Colonic mucosa (tissue), 4 donors: ENCODE measurements at regions not wholly inside any gene's neighbourhood (a gene's known extent, or its start where the extent isn't known, plus 50 kb on each side); places are given as distances from the start of the nearest gene placed in this dataset.

ENCODE experiments used
- DNase-seq: peaks from one replicate; pipeline ENCODE4 v3.0.0-alpha.2; 2020
- H3K27ac ChIP-seq: fragments of 200-600 bp; one replicate; pipeline ENCODE4 v1.8.0; 2021
- H3K27me3 ChIP-seq: fragments of 200-600 bp; one replicate; pipeline ENCODE4 v1.8.0; 2021
- H3K36me3 ChIP-seq: fragments of 200-600 bp; one replicate; pipeline ENCODE4 v1.8.0; 2021
- H3K4me1 ChIP-seq: fragments of 200-600 bp; one replicate; pipeline ENCODE4 v1.8.0; 2021; ENCODE audit warnings: mild to moderate bottlenecking
- H3K4me3 ChIP-seq: fragments of 200-600 bp; one replicate; pipeline ENCODE4 v1.8.0; 2021
- H3K9ac ChIP-seq, 2 donors: one replicate each; pipeline ENCODE4 v1.7.0; 2013; ENCODE audit warnings: control low read depth in 2 of 2, low read depth in 2 of 2, low read length in 2 of 2
- H3K9me3 ChIP-seq: fragments of 200-600 bp; one replicate; pipeline ENCODE4 v1.8.0; 2021
- CTCF ChIP-seq: fragments of 200-600 bp; IDR thresholded peaks from one replicate; pipeline ENCODE4 v1.8.0; 2022; ENCODE audit warnings: antibody characterized with exemption, mild to moderate bottlenecking
- intact Hi-C: fragments of 100-400 bp; cut with DNase I; formaldehyde crosslinking; loops from one replicate; pipeline ENCODE4 v1.14.1; 2022
- donor health status: healthy.
- donor health status: DM: no; HTN: no; CAD: no.
- donor health status: DM: no; HTN: no; CAD: no.

GRCh38 chr5:1669276-1670155, 130.1 kb downstream of the MRPL36 start:
- no peak overlapping the region for H3K9ac ChIP-seq
- H3K4me3 ChIP-seq: no peak overlapping the region
- intact Hi-C loops: no loop called here
- H3K27me3 ChIP-seq: peaks cover 26% of the 10 kb centered on the region
- H3K4me1 ChIP-seq: no peaks in the 10 kb centered on the region
- no peak for DNase-seq
- H3K36me3 ChIP-seq: no peaks in the 10 kb centered on the region
- H3K27ac ChIP-seq: no peak overlapping the region
- no peak for TF ChIP-seq CTCF
- no peaks in the 10 kb centered on the region for H3K9me3 ChIP-seq

GRCh38 chr5:1668141-1668721, 131.4 kb downstream of the MRPL36 start:
- peaks cover 26% of the 10 kb centered on the region for H3K27me3 ChIP-seq
- intact Hi-C loops: no loop called here
- TF ChIP-seq CTCF: no peak
- no peaks in the 10 kb centered on the region for H3K9me3 ChIP-seq
- H3K27ac ChIP-seq: no peak overlapping the region
- H3K9ac ChIP-seq: no peak overlapping the region
- H3K36me3 ChIP-seq: no peaks in the 10 kb centered on the region
- no peaks in the 10 kb centered on the region for H3K4me1 ChIP-seq
- H3K4me3 ChIP-seq: no peak overlapping the region
- DNase-seq: no peak

GRCh38 chr5:1667648-1668140, 131.9 kb downstream of the MRPL36 start:
- intact Hi-C loops: no loop called here
- TF ChIP-seq CTCF: no peak
- Histone ChIP-seq H3K4me1 (no peaks in the 10 kb centered on the region), H3K27ac (no peak overlapping the region), H3K36me3 (no peaks in the 10 kb centered on the region), H3K9ac (no peak overlapping the region), H3K9me3 (no peaks in the 10 kb centered on the region), H3K27me3 (peaks cover 26% of the 10 kb centered on the region), H3K4me3 (no peak overlapping the region)
- no peak for DNase-seq

GRCh38 chr5:1666812-1667588, 132.6 kb downstream of the MRPL36 start:
- no peak for TF ChIP-seq CTCF
- Histone ChIP-seq H3K36me3 (no peaks in the 10 kb centered on the region), H3K4me3 (no peak overlapping the region), H3K27me3 (peaks cover 26% of the 10 kb centered on the region), H3K4me1 (no peaks in the 10 kb centered on the region), H3K27ac (no peak overlapping the region), H3K9ac (no peak overlapping the region), H3K9me3 (no peaks in the 10 kb centered on the region)
- intact Hi-C loops: no loop called here
- DNase-seq: no peak

GRCh38 chr5:1666221-1666620, 133.4 kb downstream of the MRPL36 start:
- H3K27me3 ChIP-seq: peaks cover 26% of the 10 kb centered on the region
- H3K27ac ChIP-seq: no peak overlapping the region
- no peak overlapping the region for H3K9ac ChIP-seq
- H3K4me1 ChIP-seq: no peaks in the 10 kb centered on the region
- H3K9me3 ChIP-seq: no peaks in the 10 kb centered on the region
- intact Hi-C loops: no loop called here
- no peak overlapping the region for H3K4me3 ChIP-seq
- no peaks in the 10 kb centered on the region for H3K36me3 ChIP-seq
- no peak for TF ChIP-seq CTCF
- no peak for DNase-seq
